ENCODE measurements at regions not wholly inside any gene's neighbourhood (a gene's known extent, or its start where the extent isn't known, plus 50 kb on each side); places are given as distances from the start of the nearest gene placed in this dataset.
A peak's percentile ranks its signal among the peaks of the same experiment; 100 is the strongest.

DNA sequence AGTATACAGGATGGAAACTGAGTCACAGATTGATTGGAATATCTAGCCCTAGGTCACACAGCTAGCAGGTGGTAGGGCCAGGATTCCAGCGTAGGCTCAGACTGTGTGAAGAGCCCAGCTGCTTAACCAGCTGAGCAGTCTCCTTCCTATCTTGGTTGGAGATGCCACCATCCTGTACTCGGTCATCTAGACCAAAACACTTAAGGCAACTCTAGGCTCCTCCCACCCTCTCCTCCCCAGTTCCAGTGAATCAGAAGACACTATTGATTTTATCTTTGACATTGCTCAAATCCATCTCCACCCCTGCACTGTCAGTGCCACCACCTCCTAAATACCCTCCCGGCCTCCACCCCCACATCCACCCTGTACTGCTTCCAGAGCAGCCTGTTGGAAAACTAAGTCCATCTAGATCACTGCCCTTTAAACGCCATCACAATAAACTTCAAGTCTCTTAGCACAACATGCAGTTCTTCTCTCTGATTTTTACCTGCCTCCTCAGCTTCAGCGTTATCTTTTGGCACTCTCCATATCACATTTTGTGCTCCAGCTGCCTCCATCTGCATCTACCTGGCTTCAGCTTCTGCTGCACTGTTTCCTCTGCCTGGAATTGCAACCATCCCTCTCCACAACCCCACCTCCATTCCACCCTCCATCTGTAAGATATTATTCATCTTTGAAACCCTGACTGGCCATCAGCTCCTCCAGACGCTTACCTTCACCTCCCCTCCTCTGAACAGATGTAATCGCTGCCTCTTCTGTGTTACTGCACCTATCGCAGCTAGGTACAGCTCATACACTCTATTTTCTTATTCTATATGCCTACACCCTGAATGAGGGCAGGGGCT lies 86.8 kb upstream of the ACP3 start:
- H3K23ac ChIP-seq (ENCODE audit: low read length in 2 of 2) = no peak overlapping the region
- no peaks in the 10 kb centered on the region for H3K9me3 ChIP-seq (ENCODE audit: control insufficient read depth, low read length)
- no peak overlapping the region for H4K8ac ChIP-seq (ENCODE audit: low read length)
- no peaks in the 10 kb centered on the region for H3K4me1 ChIP-seq (ENCODE audit: control insufficient read depth, insufficient read depth, low read depth, low read length)
- no peak overlapping the region for H3K14ac ChIP-seq (ENCODE audit: low read length in 2 of 2)
- H3K9ac ChIP-seq (ENCODE audit: low read length) = no peak overlapping the region
- no peaks in the 10 kb centered on the region for H3K27me3 ChIP-seq (ENCODE audit: control insufficient read depth in 1 of 2, insufficient read depth in 1 of 2, low read length in 2 of 2)
- no peak overlapping the region for H3K4me2 ChIP-seq (ENCODE audit: low read length, poor library complexity, severe bottlenecking)
- H4K91ac ChIP-seq (ENCODE audit: low read length) = no peak overlapping the region
- no peaks in the 10 kb centered on the region for H3K36me3 ChIP-seq (ENCODE audit: control insufficient read depth in 1 of 2, insufficient read depth in 2 of 2, low read depth in 1 of 2, low read length in 2 of 2)
- H2BK5ac ChIP-seq (ENCODE audit: low read depth, low read length, poor library complexity, severe bottlenecking) = no peak overlapping the region
- no peak overlapping the region for H2AK5ac ChIP-seq (ENCODE audit: low read length, severe bottlenecking)
- no peak overlapping the region for H2BK15ac ChIP-seq (ENCODE audit: low read depth, poor library complexity, severe bottlenecking)
- no peak overlapping the region for H2BK12ac ChIP-seq (ENCODE audit: low read length in 2 of 2)
- H2AFZ ChIP-seq (ENCODE audit: low read depth, low read length) = no peak overlapping the region
- H3K79me1 ChIP-seq (replicated peaks; ENCODE audit: low read length, poor library complexity, severe bottlenecking) = no peaks in the 10 kb centered on the region
- no peak overlapping the region for H3K4ac ChIP-seq (ENCODE audit: low read depth in 1 of 2, low read length in 2 of 2)
- 88% methylated on average over 8 of the region's 8 CpGs for WGBS
- H3K27ac ChIP-seq (ENCODE audit: low read length, poor library complexity, severe bottlenecking) = no peak overlapping the region
- no peak for DNase-seq
- H3K4me3 ChIP-seq (ENCODE audit: insufficient read depth in 1 of 2, low read depth in 1 of 2, low read length in 2 of 2) = no peak overlapping the region
- H3K18ac ChIP-seq (ENCODE audit: low read depth in 1 of 2, low read length in 2 of 2) = no peak overlapping the region
- no peak overlapping the region for H2BK120ac ChIP-seq (ENCODE audit: low read depth, low read length)

DNA sequence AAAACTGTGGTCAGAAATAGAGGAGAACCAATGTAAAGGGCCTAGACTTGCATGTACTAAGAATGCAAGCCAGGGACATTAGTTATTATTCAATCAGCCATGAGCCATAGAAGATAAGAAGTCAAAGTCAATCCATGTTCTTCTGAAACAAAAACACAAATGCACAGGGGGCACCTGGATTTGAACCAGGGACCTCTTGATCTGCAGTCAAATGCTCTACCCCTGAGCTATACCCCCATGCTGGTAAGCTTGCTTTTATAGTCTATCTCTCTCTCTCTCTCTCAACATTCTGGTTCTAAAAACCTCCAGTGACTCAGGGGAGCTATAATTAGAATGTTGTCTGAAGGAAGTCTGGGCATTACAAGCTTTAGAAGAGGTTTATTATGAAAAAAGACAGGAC lies 85.6 kb upstream of the ACP3 start:
- H3K79me1 ChIP-seq (replicated peaks; ENCODE audit: low read length, poor library complexity, severe bottlenecking) = no peaks in the 10 kb centered on the region
- H2AFZ ChIP-seq (ENCODE audit: low read depth, low read length) = no peak overlapping the region
- no peak overlapping the region for H3K23ac ChIP-seq (ENCODE audit: low read length in 2 of 2)
- no peak overlapping the region for H3K18ac ChIP-seq (ENCODE audit: low read depth in 1 of 2, low read length in 2 of 2)
- no peaks in the 10 kb centered on the region for H3K9me3 ChIP-seq (ENCODE audit: control insufficient read depth, low read length)
- H3K14ac ChIP-seq (ENCODE audit: low read length in 2 of 2) = no peak overlapping the region
- H2BK15ac ChIP-seq (ENCODE audit: low read depth, poor library complexity, severe bottlenecking) = no peak overlapping the region
- H2AK5ac ChIP-seq (ENCODE audit: low read length, severe bottlenecking) = no peak overlapping the region
- H3K4me3 ChIP-seq (ENCODE audit: insufficient read depth in 1 of 2, low read depth in 1 of 2, low read length in 2 of 2) = no peak overlapping the region
- H3K36me3 ChIP-seq (ENCODE audit: control insufficient read depth in 1 of 2, insufficient read depth in 2 of 2, low read depth in 1 of 2, low read length in 2 of 2) = no peaks in the 10 kb centered on the region
- no peak overlapping the region for H4K91ac ChIP-seq (ENCODE audit: low read length)
- no peak overlapping the region for H2BK120ac ChIP-seq (ENCODE audit: low read depth, low read length)
- H3K27me3 ChIP-seq (ENCODE audit: control insufficient read depth in 1 of 2, insufficient read depth in 1 of 2, low read length in 2 of 2) = no peaks in the 10 kb centered on the region
- H4K8ac ChIP-seq (ENCODE audit: low read length) = no peak overlapping the region
- H3K27ac ChIP-seq (ENCODE audit: low read length, poor library complexity, severe bottlenecking) = no peak overlapping the region
- H2BK12ac ChIP-seq (ENCODE audit: low read length in 2 of 2) = no peak overlapping the region
- H3K4me1 ChIP-seq (ENCODE audit: control insufficient read depth, insufficient read depth, low read depth, low read length) = no peaks in the 10 kb centered on the region
- no peak overlapping the region for H3K4ac ChIP-seq (ENCODE audit: low read depth in 1 of 2, low read length in 2 of 2)
- DNase-seq = peak; percentile 87
- no peak overlapping the region for H2BK5ac ChIP-seq (ENCODE audit: low read depth, low read length, poor library complexity, severe bottlenecking)
- no peak overlapping the region for H3K4me2 ChIP-seq (ENCODE audit: low read length, poor library complexity, severe bottlenecking)
- H3K9ac ChIP-seq (ENCODE audit: low read length) = peak overlapping the region; percentile 64

DNA sequence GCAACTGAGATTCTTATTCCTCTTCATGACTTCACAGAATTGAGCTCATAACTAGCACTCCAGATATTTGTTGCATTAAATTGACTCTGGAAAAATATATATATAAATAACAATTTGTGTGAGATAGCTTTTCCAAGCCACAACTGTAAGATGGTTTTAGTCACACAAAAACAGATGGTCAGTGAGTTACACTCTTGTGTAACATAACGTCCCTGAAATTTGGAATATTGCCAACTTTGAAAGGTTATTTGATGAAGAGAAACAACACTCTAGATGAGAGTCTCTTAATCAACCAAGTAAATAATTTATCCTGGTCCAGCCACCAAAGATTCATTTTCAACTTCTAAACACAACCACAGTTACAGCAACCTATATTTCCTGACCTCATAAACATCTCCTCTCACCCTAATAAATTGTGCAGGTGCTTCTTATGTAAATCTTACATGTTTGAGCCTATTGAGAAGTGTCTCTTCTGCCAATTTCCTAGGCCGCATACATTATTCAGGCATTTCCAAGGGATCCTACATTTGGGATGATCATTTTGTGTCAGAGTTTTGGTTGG lies 84.9 kb upstream of the ACP3 start:
- no peak overlapping the region for H2BK120ac ChIP-seq (ENCODE audit: low read depth, low read length)
- H3K9ac ChIP-seq (ENCODE audit: low read length) = peak overlapping the region; percentile 64
- no peaks in the 10 kb centered on the region for H3K36me3 ChIP-seq (ENCODE audit: control insufficient read depth in 1 of 2, insufficient read depth in 2 of 2, low read depth in 1 of 2, low read length in 2 of 2)
- H3K4me2 ChIP-seq (ENCODE audit: low read length, poor library complexity, severe bottlenecking) = no peak overlapping the region
- H3K18ac ChIP-seq (ENCODE audit: low read depth in 1 of 2, low read length in 2 of 2) = no peak overlapping the region
- 86% methylated on average over 1 of the region's 2 CpGs for WGBS
- H3K14ac ChIP-seq (ENCODE audit: low read length in 2 of 2) = no peak overlapping the region
- no peak overlapping the region for H4K91ac ChIP-seq (ENCODE audit: low read length)
- no peaks in the 10 kb centered on the region for H3K79me1 ChIP-seq (replicated peaks; ENCODE audit: low read length, poor library complexity, severe bottlenecking)
- no peak overlapping the region for H3K4me3 ChIP-seq (ENCODE audit: insufficient read depth in 1 of 2, low read depth in 1 of 2, low read length in 2 of 2)
- no peak overlapping the region for H2BK12ac ChIP-seq (ENCODE audit: low read length in 2 of 2)
- H3K27me3 ChIP-seq (ENCODE audit: control insufficient read depth in 1 of 2, insufficient read depth in 1 of 2, low read length in 2 of 2) = peaks cover 0 to 3% of the 10 kb centered on the region in 2 experiments
- no peak overlapping the region for H3K23ac ChIP-seq (ENCODE audit: low read length in 2 of 2)
- H4K8ac ChIP-seq (ENCODE audit: low read length) = no peak overlapping the region
- H2AK5ac ChIP-seq (ENCODE audit: low read length, severe bottlenecking) = no peak overlapping the region
- no peak overlapping the region for H3K4ac ChIP-seq (ENCODE audit: low read depth in 1 of 2, low read length in 2 of 2)
- no peak overlapping the region for H2AFZ ChIP-seq (ENCODE audit: low read depth, low read length)
- no peaks in the 10 kb centered on the region for H3K4me1 ChIP-seq (ENCODE audit: control insufficient read depth, insufficient read depth, low read depth, low read length)
- H3K27ac ChIP-seq (ENCODE audit: low read length, poor library complexity, severe bottlenecking) = no peak overlapping the region
- no peak for DNase-seq
- H2BK5ac ChIP-seq (ENCODE audit: low read depth, low read length, poor library complexity, severe bottlenecking) = no peak overlapping the region
- no peaks in the 10 kb centered on the region for H3K9me3 ChIP-seq (ENCODE audit: control insufficient read depth, low read length)
- H2BK15ac ChIP-seq (ENCODE audit: low read depth, poor library complexity, severe bottlenecking) = no peak overlapping the region

DNA sequence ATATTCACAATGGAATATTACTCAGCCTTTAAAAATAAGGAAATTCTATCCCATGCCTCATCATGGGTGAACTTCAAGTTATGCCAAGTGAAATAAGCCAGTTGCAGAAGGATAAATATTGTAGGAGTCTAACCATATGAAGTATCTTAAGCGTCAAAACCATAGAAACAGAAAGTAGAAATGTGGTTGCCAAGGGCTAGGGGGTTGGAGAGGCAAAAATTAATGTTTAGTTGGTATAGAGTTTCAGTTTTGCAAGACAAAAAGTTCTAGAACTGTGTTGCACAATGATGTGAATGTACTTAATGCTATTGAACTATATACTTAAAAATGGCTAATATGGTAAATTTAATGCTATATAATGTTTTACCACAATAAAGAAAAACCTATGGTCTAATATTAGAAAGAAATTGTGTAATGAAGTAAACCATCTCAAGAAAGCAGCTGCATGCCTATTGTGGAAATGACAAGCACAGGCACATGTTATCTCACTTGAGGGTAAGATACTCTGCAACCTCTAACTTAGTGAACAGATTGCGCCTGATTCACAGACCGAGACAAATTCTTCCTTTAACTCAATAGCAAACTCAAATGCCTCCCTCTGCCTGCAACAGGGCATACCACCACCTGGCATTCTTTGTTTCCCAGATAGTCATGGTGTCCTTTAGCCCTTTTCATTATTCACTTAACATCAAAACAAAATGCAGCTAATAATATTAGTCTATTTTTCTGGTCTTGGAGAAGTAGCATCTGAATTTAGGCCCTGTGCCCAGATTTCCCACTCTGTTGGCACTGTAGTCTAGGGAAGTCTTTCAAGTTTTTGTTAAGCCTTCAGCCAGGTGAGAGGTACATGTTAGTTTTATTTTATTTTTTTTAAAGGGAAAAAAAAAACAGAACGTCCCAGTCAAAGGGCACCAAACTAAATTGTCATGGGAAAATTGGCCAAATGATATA lies 80.2 kb upstream of the ACP3 start:
- Histone ChIP-seq H4K8ac (ENCODE audit: low read length) (no peak overlapping the region), H3K27ac (ENCODE audit: low read length, poor library complexity, severe bottlenecking) (no peak overlapping the region), H3K9me3 (ENCODE audit: control insufficient read depth, low read length) (peaks cover 5% of the 10 kb centered on the region), H3K4ac (ENCODE audit: low read depth in 1 of 2, low read length in 2 of 2) (no peak overlapping the region), H3K36me3 (ENCODE audit: control insufficient read depth in 1 of 2, insufficient read depth in 2 of 2, low read depth in 1 of 2, low read length in 2 of 2) (no peaks in the 10 kb centered on the region), H3K9ac (ENCODE audit: low read length) (no peak overlapping the region), H3K27me3 (ENCODE audit: control insufficient read depth in 1 of 2, insufficient read depth in 1 of 2, low read length in 2 of 2) (peaks cover 6 to 23% of the 10 kb centered on the region in 2 experiments), H3K14ac (ENCODE audit: low read length in 2 of 2) (no peak overlapping the region), H3K4me2 (ENCODE audit: low read length, poor library complexity, severe bottlenecking) (no peak overlapping the region), H2BK12ac (ENCODE audit: low read length in 2 of 2) (no peak overlapping the region), H3K79me1 (replicated peaks; ENCODE audit: low read length, poor library complexity, severe bottlenecking) (no peaks in the 10 kb centered on the region), H2AFZ (ENCODE audit: low read depth, low read length) (no peak overlapping the region), H3K4me3 (ENCODE audit: insufficient read depth in 1 of 2, low read depth in 1 of 2, low read length in 2 of 2) (no peak overlapping the region), H2BK120ac (ENCODE audit: low read depth, low read length) (no peak overlapping the region), H4K91ac (ENCODE audit: low read length) (no peak overlapping the region), H3K4me1 (ENCODE audit: control insufficient read depth, insufficient read depth, low read depth, low read length) (no peaks in the 10 kb centered on the region), H3K18ac (ENCODE audit: low read depth in 1 of 2, low read length in 2 of 2) (no peak overlapping the region), H2BK15ac (ENCODE audit: low read depth, poor library complexity, severe bottlenecking) (no peak overlapping the region), H2AK5ac (ENCODE audit: low read length, severe bottlenecking) (no peak overlapping the region), H3K23ac (ENCODE audit: low read length in 2 of 2) (no peak overlapping the region), H2BK5ac (ENCODE audit: low read depth, low read length, poor library complexity, severe bottlenecking) (no peak overlapping the region)
- no peak for DNase-seq
- 88% methylated on average over 3 of the region's 4 CpGs for WGBS
